ENCODE measurements at regions not wholly inside any gene's neighbourhood (a gene's known extent, or its start where the extent isn't known, plus 50 kb on each side); places are given as distances from the start of the nearest gene placed in this dataset.
"Not testable (repeated sequence)": the region's sequence is repeated elsewhere in the genome, so short reads cannot be mapped to it uniquely, and the experiment has no call there.

GRCh38 chr6:105688573-105688972 lies 285.7 kb upstream of the PREP start:
- Histone ChIP-seq H3K4me1 (ENCODE audit: control insufficient read depth, extremely low read depth, insufficient read depth, low read length) (no peaks in the 10 kb centered on the region), H2AFZ (ENCODE audit: low read depth, low read length) (no peak overlapping the region), H3K9me1 (replicated peaks; ENCODE audit: control insufficient read depth, extremely low read depth, insufficient read depth, low read length) (no peaks in the 10 kb centered on the region), H3K36me3 (ENCODE audit: control insufficient read depth in 2 of 2, extremely low read depth in 1 of 2, insufficient read depth in 2 of 2, low read length in 2 of 2) (no peaks in the 10 kb centered on the region), H3K4me3 (replicated peaks in 1 of 3; ENCODE audit: insufficient read depth in 1 of 3, low read depth in 1 of 3, low read length in 3 of 3) (no peak overlapping the region), H3K79me2 (ENCODE audit: control insufficient read depth, insufficient read depth, low read length) (no peaks in the 10 kb centered on the region), H4K20me1 (replicated peaks; ENCODE audit: control insufficient read depth, extremely low read depth, insufficient read depth, low read length) (no peaks in the 10 kb centered on the region), H3K4me2 (ENCODE audit: insufficient read depth, low read length) (no peak overlapping the region), H3K9me3 (replicated peaks; ENCODE audit: control insufficient read depth, insufficient read depth, low read length) (no peaks in the 10 kb centered on the region), H3K9ac (replicated peaks; ENCODE audit: extremely low read depth, insufficient read depth, low read length) (no peak overlapping the region), H3K27me3 (ENCODE audit: control insufficient read depth in 2 of 2, insufficient read depth in 2 of 2, low read length in 2 of 2) (no peaks in the 10 kb centered on the region), H3K27ac (ENCODE audit: insufficient read depth, low read depth, low read length) (no peak overlapping the region)
- ChIA-PET POLR2A (no interaction called here), CTCF (no interaction called here)
- DNase-seq (ENCODE audit: low read depth, low spot score) (no peak), FAIRE-seq (no peak)
- no TSS peak for BruUV-seq (replicated peaks)
- intact Hi-C loops (cut with micrococcal nuclease) (no loop called here), dilution Hi-C loops (cut with MboI; ENCODE audit: extremely low pct_ligation_motif_present, low sequenced_read_pairs) (no loop called here)
- TF ChIP-seq EZH2 (IDR thresholded peaks at IDR 0.05; ENCODE audit: borderline replicate concordance, low read depth, low read length, severe bottlenecking) (no peak), GATA2 (IDR thresholded peaks at IDR 0.05; ENCODE audit: insufficient read depth, insufficient read length, low read depth, low read length) (no peak), MYC (IDR thresholded peaks at IDR 0.05; ENCODE audit: low read depth, low read length) (no peak), FOS (IDR thresholded peaks at IDR 0.05; ENCODE audit: borderline replicate concordance, insufficient read depth, low read length) (no peak), POLR2A (IDR thresholded peaks at IDR 0.05; ENCODE audit: low read depth, low read length) (no peak), POLR2AphosphoS5 (IDR thresholded peaks at IDR 0.05; ENCODE audit: insufficient read depth, low read depth, low read length) (no peak), JUN (IDR thresholded peaks at IDR 0.05; ENCODE audit: borderline replicate concordance, insufficient read depth, insufficient read length, low read depth) (no peak)
- TF ChIP-seq, protein P1, sequence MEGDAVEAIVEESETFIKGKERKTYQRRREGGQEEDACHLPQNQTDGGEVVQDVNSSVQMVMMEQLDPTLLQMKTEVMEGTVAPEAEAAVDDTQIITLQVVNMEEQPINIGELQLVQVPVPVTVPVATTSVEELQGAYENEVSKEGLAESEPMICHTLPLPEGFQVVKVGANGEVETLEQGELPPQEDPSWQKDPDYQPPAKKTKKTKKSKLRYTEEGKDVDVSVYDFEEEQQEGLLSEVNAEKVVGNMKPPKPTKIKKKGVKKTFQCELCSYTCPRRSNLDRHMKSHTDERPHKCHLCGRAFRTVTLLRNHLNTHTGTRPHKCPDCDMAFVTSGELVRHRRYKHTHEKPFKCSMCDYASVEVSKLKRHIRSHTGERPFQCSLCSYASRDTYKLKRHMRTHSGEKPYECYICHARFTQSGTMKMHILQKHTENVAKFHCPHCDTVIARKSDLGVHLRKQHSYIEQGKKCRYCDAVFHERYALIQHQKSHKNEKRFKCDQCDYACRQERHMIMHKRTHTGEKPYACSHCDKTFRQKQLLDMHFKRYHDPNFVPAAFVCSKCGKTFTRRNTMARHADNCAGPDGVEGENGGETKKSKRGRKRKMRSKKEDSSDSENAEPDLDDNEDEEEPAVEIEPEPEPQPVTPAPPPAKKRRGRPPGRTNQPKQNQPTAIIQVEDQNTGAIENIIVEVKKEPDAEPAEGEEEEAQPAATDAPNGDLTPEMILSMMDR (IDR thresholded peaks at IDR 0.05; ENCODE audit: extremely low read depth in 1 of 2, insufficient read depth in 1 of 2, low read depth in 1 of 2, low read length in 2 of 2) = no peak
- TF ChIP-seq, protein P2, sequence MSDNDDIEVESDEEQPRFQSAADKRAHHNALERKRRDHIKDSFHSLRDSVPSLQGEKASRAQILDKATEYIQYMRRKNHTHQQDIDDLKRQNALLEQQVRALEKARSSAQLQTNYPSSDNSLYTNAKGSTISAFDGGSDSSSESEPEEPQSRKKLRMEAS (IDR thresholded peaks at IDR 0.05; ENCODE audit: insufficient read depth, insufficient read length) = no peak

DNA sequence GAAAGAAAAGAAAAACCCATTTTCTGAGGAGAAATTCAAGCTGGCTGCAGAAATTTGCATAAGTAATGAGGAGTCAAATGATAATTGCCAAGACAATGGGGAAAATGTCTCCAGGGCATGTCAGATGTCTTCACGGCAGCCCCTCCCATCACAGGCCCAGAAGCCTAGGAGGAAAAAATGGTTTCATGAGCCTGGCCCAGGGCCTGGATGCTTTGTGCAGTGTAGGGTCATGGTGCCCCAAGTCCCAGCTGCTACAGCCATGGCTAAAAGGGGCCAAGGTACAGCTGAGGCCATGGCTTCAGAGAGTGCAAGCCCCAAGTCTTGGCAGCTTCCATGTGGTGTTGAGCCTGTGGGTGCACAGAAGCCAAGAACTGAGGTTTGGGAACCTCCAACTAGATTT lies 283.9 kb upstream of the PREP start:
- DNase-seq (ENCODE audit: low read depth, low spot score); H3K79me2 ChIP-seq (ENCODE audit: control insufficient read depth, insufficient read depth, low read length); H3K27me3 ChIP-seq (ENCODE audit: control insufficient read depth in 2 of 2, insufficient read depth in 2 of 2, low read length in 2 of 2); H3K9ac ChIP-seq (replicated peaks; ENCODE audit: extremely low read depth, insufficient read depth, low read length); H3K4me2 ChIP-seq (ENCODE audit: insufficient read depth, low read length); H3K27ac ChIP-seq (ENCODE audit: insufficient read depth, low read depth, low read length); H2AFZ ChIP-seq (ENCODE audit: low read depth, low read length); H3K9me1 ChIP-seq (replicated peaks; ENCODE audit: control insufficient read depth, extremely low read depth, insufficient read depth, low read length); H3K9me3 ChIP-seq (replicated peaks; ENCODE audit: control insufficient read depth, insufficient read depth, low read length); H3K36me3 ChIP-seq (ENCODE audit: control insufficient read depth in 2 of 2, extremely low read depth in 1 of 2, insufficient read depth in 2 of 2, low read length in 2 of 2); intact Hi-C loops (cut with micrococcal nuclease); dilution Hi-C loops (cut with MboI; ENCODE audit: extremely low pct_ligation_motif_present, low sequenced_read_pairs); H3K4me1 ChIP-seq (ENCODE audit: control insufficient read depth, extremely low read depth, insufficient read depth, low read length); FAIRE-seq; H4K20me1 ChIP-seq (replicated peaks; ENCODE audit: control insufficient read depth, extremely low read depth, insufficient read depth, low read length); BruUV-seq (replicated peaks); H3K4me3 ChIP-seq (replicated peaks in 1 of 3; ENCODE audit: insufficient read depth in 1 of 3, low read depth in 1 of 3, low read length in 3 of 3); POLR2A ChIA-PET: not testable (repeated sequence)
- CTCF ChIA-PET = interaction anchor here (1.1 kb wide), 1 partner anchor 253 kb away, joined by 3 read pairs; no protein-coding TSS in a partner anchor
